ENCODE measurements at regions not wholly inside any gene's neighbourhood (a gene's known extent, or its start where the extent isn't known, plus 50 kb on each side); places are given as distances from the start of the nearest gene placed in this dataset.

GRCh38 chr9:82208741-82209450 lies 220.3 kb downstream of the SPATA31D1 start:
- Histone ChIP-seq H2AK5ac (ENCODE audit: insufficient read length, low read length) (no peak overlapping the region), H3K4me1 (ENCODE audit: insufficient read depth, low read length) (no peaks in the 10 kb centered on the region), H2BK5ac (ENCODE audit: insufficient read length, low read length) (no peak overlapping the region), H2AFZ (ENCODE audit: low read length) (no peak overlapping the region), H3T11ph (ENCODE audit: low read length) (no peak overlapping the region), H3K4ac (ENCODE audit: low read depth, low read length) (no peak overlapping the region), H3K9ac (ENCODE audit: extremely low read depth, insufficient read length, low read length) (no peak overlapping the region), H4K91ac (ENCODE audit: insufficient read length, low read depth, low read length) (no peak overlapping the region), H3K23me2 (ENCODE audit: insufficient read length, low read depth, low read length, poor library complexity, severe bottlenecking) (no peaks in the 10 kb centered on the region), H4K5ac (ENCODE audit: insufficient read length, low read depth, low read length) (no peak overlapping the region), H2BK20ac (ENCODE audit: low read depth, low read length, poor library complexity, severe bottlenecking) (no peak overlapping the region), H3K27ac (ENCODE audit: insufficient read length, low read depth, low read length) (no peak overlapping the region), H2BK120ac (ENCODE audit: low read depth, low read length, poor library complexity, severe bottlenecking) (no peak overlapping the region), H3K23ac (ENCODE audit: insufficient read length, low read depth, low read length) (no peak overlapping the region), H3K4me2 (ENCODE audit: insufficient read depth, insufficient read length, low read length) (no peak overlapping the region), H4K8ac (replicated peaks; ENCODE audit: insufficient read length, low read depth, low read length) (no peak overlapping the region), H2BK15ac (ENCODE audit: low read depth, low read length) (no peak overlapping the region), H2BK12ac (ENCODE audit: insufficient read length, low read depth, low read length) (no peak overlapping the region), H3K14ac (ENCODE audit: insufficient read depth, low read length) (no peak overlapping the region), H3K18ac (ENCODE audit: insufficient read length, low read depth, low read length) (no peak overlapping the region), H3K27me3 (ENCODE audit: insufficient read depth, low read length) (no peaks in the 10 kb centered on the region), H4K20me1 (ENCODE audit: control insufficient read depth, insufficient read depth, insufficient read length) (no peaks in the 10 kb centered on the region), H3K79me1 (ENCODE audit: insufficient read depth, low read depth, low read length, poor library complexity, severe bottlenecking) (no peaks in the 10 kb centered on the region), H3K56ac (ENCODE audit: insufficient read length, low read depth, low read length) (no peak overlapping the region), H3K9me3 (ENCODE audit: control insufficient read depth, low read depth, low read length) (no peaks in the 10 kb centered on the region), H3K79me2 (ENCODE audit: insufficient read depth, low read length) (no peaks in the 10 kb centered on the region)
- Mint-ChIP-seq H3K36me3 (ENCODE audit: insufficient read depth in 1 of 3, low read depth in 3 of 3) (peaks cover 0 to 4% (median 0%) of the 10 kb centered on the region in 3 experiments; a peak in 1 of 7 replicates), H3K27me3 (ENCODE audit: low read depth) (no peaks in the 10 kb centered on the region), H3K9me3 (peaks cover 0 to 4% of the 10 kb centered on the region in 2 experiments; a peak in 3 of 5 replicates), H3K4me1 (peaks cover 0 to 10% of the 10 kb centered on the region in 2 experiments; a peak in 1 of 4 replicates), H3K27ac (no peak overlapping the region), H3K4me3 (no peak overlapping the region)
- DNase-seq, result no peak
- no peak for TF ChIP-seq CTCF (conservative IDR thresholded peaks at IDR 0.05)
- WGBS (ENCODE audit: extremely low coverage, insufficient read length, low lambda C conversion rate), result no CpG with 5 or more reads among the region's 2 CpGs
